ENCODE measurements at regions not wholly inside any gene's neighbourhood (a gene's known extent, or its start where the extent isn't known, plus 50 kb on each side); places are given as distances from the start of the nearest gene placed in this dataset.

DNA sequence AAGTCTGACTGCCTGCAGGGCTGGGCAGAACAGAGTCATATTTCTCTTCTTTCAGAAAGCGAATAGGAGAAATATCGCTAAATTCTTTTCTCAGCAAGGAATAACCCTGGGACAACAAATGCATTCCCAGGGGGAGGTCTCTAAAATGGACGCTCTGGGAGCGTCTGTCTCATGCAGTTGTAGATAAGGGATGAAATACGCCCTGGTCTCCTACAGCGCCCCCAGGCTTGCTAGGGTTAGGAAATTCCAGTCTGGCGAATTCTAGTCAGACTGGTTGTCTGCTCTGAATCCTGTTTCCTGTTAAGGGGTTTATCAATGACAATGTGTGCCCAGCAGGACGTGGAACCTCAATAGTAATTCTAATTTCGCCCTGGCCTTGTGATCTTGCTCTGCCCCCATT lies 1214.1 kb downstream of the DIAPH3 start:
- Histone ChIP-seq H3K27me3 (ENCODE audit: control insufficient read depth, low read length) (no peaks in the 10 kb centered on the region), H3K4me2 (ENCODE audit: low read length) (no peak overlapping the region), H3K79me2 (ENCODE audit: control insufficient read depth, low read length) (no peaks in the 10 kb centered on the region), H3K4me3 (ENCODE audit: low read length) (no peak overlapping the region), H3F3A (ENCODE audit: control insufficient read depth, insufficient read depth) (peaks cover 11% of the 10 kb centered on the region), H3K27ac (ENCODE audit: low read depth, low read length) (no peak overlapping the region), H3K4me1 (ENCODE audit: control insufficient read depth, low read length) (peaks cover 37% of the 10 kb centered on the region), H3K36me3 (ENCODE audit: control insufficient read depth, low read length) (no peaks in the 10 kb centered on the region), H3K9me2 (replicated peaks; ENCODE audit: control insufficient read depth, low read length) (no peaks in the 10 kb centered on the region), H4K20me1 (ENCODE audit: control insufficient read depth, insufficient read depth, low read depth, low read length) (no peaks in the 10 kb centered on the region), H3K9me3 (ENCODE audit: control insufficient read depth, insufficient read depth, low read length) (peaks cover 20% of the 10 kb centered on the region)
- TF ChIP-seq EZH2phosphoT487 (IDR thresholded peaks at IDR 0.05; ENCODE audit: borderline replicate concordance, low read length), result no peak
- TF ChIP-seq, protein P1, sequence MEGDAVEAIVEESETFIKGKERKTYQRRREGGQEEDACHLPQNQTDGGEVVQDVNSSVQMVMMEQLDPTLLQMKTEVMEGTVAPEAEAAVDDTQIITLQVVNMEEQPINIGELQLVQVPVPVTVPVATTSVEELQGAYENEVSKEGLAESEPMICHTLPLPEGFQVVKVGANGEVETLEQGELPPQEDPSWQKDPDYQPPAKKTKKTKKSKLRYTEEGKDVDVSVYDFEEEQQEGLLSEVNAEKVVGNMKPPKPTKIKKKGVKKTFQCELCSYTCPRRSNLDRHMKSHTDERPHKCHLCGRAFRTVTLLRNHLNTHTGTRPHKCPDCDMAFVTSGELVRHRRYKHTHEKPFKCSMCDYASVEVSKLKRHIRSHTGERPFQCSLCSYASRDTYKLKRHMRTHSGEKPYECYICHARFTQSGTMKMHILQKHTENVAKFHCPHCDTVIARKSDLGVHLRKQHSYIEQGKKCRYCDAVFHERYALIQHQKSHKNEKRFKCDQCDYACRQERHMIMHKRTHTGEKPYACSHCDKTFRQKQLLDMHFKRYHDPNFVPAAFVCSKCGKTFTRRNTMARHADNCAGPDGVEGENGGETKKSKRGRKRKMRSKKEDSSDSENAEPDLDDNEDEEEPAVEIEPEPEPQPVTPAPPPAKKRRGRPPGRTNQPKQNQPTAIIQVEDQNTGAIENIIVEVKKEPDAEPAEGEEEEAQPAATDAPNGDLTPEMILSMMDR (IDR thresholded peaks at IDR 0.05; ENCODE audit: low read depth, low read length, poor library complexity, severe bottlenecking), result no peak

DNA sequence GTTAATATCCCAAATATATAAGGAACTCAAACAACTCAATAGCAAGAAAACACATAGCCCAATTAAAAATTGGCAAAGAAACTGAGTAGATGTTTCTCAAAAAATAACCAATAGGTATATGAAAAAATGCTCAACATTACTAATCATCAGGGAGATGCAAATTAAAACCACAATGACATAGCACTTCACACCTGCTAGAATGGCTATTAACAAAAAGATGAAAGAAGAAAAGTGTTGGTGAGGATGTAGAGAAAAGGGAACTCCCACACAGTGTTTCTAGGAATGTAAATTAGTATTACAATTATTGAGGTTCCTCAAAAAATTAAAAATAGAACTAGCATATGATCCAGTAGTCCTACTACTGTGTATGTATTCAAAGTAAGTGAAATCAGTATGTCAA lies 1212.8 kb downstream of the DIAPH3 start:
- H3K27me3 ChIP-seq (ENCODE audit: control insufficient read depth, low read length), result no peaks in the 10 kb centered on the region
- H4K20me1 ChIP-seq (ENCODE audit: control insufficient read depth, insufficient read depth, low read depth, low read length), result no peaks in the 10 kb centered on the region
- TF ChIP-seq, protein P1 (IDR thresholded peaks at IDR 0.05; ENCODE audit: low read depth, low read length, poor library complexity, severe bottlenecking), result no peak
- no peak for TF ChIP-seq EZH2phosphoT487 (IDR thresholded peaks at IDR 0.05; ENCODE audit: borderline replicate concordance, low read length)
- peaks cover 11% of the 10 kb centered on the region for H3F3A ChIP-seq (ENCODE audit: control insufficient read depth, insufficient read depth)
- H3K4me1 ChIP-seq (ENCODE audit: control insufficient read depth, low read length), result peaks cover 50% of the 10 kb centered on the region
- no peaks in the 10 kb centered on the region for H3K79me2 ChIP-seq (ENCODE audit: control insufficient read depth, low read length)
- peaks cover 20% of the 10 kb centered on the region for H3K9me3 ChIP-seq (ENCODE audit: control insufficient read depth, insufficient read depth, low read length)
- H3K27ac ChIP-seq (ENCODE audit: low read depth, low read length), result no peak overlapping the region
- H3K36me3 ChIP-seq (ENCODE audit: control insufficient read depth, low read length), result no peaks in the 10 kb centered on the region
- no peak overlapping the region for H3K4me2 ChIP-seq (ENCODE audit: low read length)
- H3K4me3 ChIP-seq (ENCODE audit: low read length), result no peak overlapping the region
- H3K9me2 ChIP-seq (replicated peaks; ENCODE audit: control insufficient read depth, low read length), result no peaks in the 10 kb centered on the region

DNA sequence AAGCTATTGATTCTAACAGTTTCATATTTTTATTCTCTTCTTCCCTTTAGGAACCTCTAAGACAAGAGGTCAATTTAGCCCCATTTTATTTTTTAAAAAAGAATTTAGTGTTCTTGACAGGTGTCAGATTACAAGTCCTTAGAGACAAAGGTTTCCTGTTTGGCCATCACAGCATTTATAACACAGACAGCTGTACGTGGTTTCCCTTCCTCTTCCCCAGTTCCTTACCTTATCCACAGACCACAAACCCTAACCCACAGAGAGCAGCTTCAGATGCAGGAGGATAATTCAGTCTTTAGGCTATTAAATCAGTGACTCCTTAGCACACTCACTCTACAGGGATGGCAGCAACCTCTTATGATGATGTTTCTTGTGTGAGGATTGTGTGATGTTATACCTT lies 1210.1 kb downstream of the DIAPH3 start:
- H3K4me3 ChIP-seq (ENCODE audit: low read length), result peak overlapping the region; percentile 50

More for the DNA sequence above, 1210.1 kb downstream of the DIAPH3 start:
- Histone ChIP-seq H3F3A (ENCODE audit: control insufficient read depth, insufficient read depth) (peaks cover 11% of the 10 kb centered on the region), H3K9me2 (replicated peaks; ENCODE audit: control insufficient read depth, low read length) (no peaks in the 10 kb centered on the region), H3K27ac (ENCODE audit: low read depth, low read length) (peak overlapping the region; percentile 47), H3K36me3 (ENCODE audit: control insufficient read depth, low read length) (no peaks in the 10 kb centered on the region), H3K9me3 (ENCODE audit: control insufficient read depth, insufficient read depth, low read length) (peaks cover 20% of the 10 kb centered on the region), H3K27me3 (ENCODE audit: control insufficient read depth, low read length) (no peaks in the 10 kb centered on the region), H3K4me1 (ENCODE audit: control insufficient read depth, low read length) (peaks cover 56% of the 10 kb centered on the region), H3K79me2 (ENCODE audit: control insufficient read depth, low read length) (no peaks in the 10 kb centered on the region), H4K20me1 (ENCODE audit: control insufficient read depth, insufficient read depth, low read depth, low read length) (no peaks in the 10 kb centered on the region), H3K4me2 (ENCODE audit: low read length) (peak overlapping the region; percentile 62)
- TF ChIP-seq EZH2phosphoT487 (IDR thresholded peaks at IDR 0.05; ENCODE audit: borderline replicate concordance, low read length), result no peak
- TF ChIP-seq, protein P1 (IDR thresholded peaks at IDR 0.05; ENCODE audit: low read depth, low read length, poor library complexity, severe bottlenecking), result no peak

All from DOHH2 (cell line).